Daoy (cell line): ENCODE measurements at regions not wholly inside any gene's neighbourhood (a gene's known extent, or its start where the extent isn't known, plus 50 kb on each side); places are given as distances from the start of the nearest gene placed in this dataset.

Experiments used
- DNase-seq: peaks from one replicate; pipeline ENCODE4 v3.0.0-alpha.2; 2015; ENCODE audit warnings: low read depth

DNA sequence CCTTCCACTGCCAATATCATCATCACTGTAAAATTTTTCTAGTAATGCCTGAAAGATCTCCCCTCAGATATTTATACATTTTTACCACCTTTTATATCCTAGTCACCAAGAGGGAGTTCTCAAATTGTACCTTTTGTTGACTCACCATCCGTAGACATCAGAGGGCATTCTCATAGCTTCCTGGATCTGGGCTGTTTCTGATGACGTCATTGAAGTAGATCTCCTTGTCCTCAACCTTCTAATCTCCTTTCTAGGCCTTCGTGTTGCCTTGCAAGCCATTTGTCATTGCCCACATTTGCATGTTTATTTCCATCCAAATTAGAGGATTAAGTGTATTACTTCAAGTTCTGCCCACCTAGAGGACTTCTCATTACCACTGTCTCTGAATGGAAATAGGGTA is 193.4 kb upstream of the NRXN1 start:
- no peak for DNase-seq

DNA sequence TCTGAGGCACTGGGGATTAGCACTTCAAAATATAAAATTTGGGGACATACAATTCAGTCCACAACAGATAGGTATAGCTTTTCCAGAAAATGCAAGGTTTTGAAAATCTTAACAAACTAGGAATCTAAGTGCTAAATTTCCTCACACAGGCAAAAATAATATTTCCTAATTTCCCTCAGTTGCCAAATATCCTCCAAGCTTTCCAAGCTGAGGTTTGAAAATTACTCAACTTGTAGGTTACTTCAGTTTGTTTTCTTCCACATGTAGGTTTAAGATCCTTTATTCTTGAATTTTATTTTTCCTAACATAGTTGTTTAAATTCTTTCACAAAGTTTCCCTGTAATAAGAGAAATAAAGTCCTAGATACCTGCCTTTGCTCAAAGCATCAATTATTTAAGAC is 192.9 kb upstream of the NRXN1 start:
- no peak for DNase-seq

DNA sequence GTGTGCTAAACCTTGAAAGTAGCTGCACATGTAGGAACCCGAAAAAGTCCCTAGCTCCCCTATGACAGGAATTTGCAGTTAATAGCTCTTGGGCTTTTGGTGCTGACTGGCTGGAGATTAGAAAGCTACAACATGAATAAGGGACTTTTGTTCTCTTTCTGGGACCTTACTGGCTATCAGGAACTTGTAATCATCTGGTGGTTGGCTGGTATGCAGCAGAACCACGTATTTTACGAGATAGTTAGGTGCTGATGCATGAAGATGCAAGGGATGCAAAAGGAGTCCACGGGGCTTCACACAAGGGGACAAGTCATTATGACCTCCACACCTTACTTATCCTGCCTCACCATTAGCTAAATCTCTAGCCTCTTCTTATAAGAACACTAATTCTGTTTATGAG is 190.2 kb upstream of the NRXN1 start:
- no peak for DNase-seq

DNA sequence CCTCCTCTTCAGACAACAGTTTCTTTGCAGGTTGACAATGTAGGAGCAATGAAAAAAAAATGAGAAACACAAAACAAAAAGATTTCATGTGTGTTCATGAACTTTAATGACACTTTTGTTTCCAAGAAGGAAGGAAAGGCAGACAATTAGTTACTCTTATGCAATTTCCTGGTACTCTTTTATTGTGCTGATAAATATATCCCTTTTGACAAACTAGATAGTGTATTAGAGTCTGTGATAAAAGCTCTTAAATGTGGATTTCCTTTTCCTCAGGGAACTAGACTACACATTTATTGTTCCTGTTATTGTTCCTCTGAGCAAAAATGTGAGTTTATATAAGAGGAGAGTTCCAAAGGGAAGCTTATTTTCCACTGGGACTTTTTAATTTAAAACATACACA is 188.7 kb upstream of the NRXN1 start:
- DNase-seq = no peak

DNA sequence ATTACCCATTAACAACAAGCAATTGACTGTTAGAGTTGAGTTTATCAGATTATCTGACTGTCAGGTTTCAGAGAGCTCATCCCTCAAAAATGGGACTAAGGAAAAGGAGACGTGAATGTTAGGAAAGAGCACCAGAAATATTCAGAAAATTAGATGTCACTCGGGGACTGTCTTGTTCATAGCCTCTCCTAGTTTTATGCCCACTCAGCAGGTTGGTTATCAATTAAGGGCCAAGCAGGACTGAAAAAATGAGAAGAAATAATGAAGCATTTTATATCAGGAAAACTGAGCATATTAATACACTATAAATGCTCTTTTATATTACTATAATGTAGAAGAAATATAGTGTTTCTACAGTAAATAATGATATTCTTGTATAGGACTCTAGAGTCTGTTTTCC is 188.1 kb upstream of the NRXN1 start:
- DNase-seq = no peak

DNA sequence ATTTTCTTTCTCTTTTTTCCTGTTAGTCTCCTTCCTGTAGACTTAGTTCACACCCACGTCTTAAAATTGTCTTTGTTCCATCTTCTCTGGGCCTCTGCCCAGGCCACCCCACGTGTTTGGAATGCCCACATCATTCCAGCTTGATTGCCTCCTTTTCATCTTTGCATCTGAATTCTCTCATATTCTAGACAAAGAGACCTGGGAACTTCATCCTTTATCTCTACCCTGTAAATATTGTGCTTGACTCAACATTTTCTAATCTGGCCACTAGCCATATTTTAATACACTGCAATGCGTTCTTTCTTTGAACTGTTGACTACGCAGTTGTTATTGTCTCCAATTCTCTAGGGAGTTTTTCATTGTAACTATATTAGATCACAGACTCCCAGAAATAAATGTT is 187.5 kb upstream of the NRXN1 start:
- DNase-seq = no peak

DNA sequence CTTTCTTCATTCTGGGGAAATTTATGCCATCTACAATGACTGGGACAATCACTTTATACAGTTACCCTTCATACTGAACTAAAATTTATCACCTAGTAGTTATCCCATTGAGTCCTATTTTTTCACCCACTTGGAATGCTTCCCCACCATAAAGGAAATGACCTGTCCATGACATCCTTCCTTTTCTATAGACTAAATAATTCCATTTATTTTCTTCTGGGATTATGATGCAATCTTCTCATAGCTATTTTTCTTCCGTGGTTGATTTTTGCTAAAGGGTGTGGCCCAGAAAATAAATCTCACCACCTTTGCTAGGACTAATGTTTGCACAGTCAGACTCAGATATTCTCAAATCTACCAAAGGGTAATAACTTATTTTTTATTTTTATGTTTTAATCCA is 186.1 kb upstream of the NRXN1 start:
- no peak for DNase-seq

DNA sequence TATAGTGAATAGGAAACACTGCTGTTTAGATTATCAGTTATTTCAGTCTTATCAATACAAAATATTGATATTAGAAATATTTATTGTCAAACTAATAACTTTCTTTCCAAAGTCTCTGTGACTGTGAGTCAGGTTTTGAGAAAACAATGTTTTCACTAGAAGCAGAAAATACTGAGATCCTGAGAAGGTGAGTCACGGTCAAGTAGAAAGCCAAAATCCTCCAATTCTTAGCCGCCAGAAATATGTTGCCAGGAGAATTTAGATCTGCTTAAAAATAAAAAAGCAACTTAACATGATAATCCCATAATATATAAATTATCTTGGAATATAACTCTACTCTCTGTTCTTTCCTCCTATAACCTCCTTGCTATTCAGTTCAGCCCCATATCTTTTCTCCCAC is 181.9 kb upstream of the NRXN1 start:
- DNase-seq = no peak

DNA sequence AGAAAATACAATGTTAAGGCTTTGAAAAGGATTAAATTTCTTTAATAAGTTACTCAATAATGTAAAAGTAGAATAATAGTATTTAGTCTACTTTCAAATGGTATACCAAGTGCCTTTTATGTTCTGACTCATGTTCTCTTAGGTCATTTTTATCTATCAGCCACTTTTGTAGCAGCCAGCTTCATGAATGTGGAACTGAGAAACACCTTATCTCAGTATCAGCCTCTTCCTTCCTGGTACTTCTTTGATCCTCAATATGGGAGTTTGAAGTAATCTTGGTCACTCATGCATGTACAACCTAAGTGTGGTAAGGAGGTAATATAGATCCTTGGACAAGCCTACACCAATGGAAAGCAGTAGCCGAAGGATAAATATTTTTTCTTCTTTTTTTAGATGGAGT is 180.4 kb upstream of the NRXN1 start:
- no peak for DNase-seq

DNA sequence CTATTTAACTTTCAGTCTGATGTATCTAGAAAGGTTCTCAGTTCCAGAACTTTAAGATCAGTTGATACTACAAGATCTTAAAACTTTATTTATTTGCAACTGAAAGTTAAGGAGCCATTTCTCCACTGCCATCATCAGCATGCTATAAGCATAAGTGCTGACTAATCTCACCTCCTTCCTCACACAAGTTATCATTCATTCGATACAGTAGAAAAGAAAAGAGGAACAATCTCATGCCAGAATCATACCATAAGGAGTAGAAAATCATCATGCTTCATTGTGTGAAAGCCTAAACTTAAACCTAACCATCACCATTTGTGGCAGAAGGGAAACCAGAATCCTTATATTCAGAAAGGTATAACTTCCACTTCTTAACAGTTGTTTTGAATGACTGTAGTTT is 176.6 kb upstream of the NRXN1 start:
- no peak for DNase-seq

DNA sequence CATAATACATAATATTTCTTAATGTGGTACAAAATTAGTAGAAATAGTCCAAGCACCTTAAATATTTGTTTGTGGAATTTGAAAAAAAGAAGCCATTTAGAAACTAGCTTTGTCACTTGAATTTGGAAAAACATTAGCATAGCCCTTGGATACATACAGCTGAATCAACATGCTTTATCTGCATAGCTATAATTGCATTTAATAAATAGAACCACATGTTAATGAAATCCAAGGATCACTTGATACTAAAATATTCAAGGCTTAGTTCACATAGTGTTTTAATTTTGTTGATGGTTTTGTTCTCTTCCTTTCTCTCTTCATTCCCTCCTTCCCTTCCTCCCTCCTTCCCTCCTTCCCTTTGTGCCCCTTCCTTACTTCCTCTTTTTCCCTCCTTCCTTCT is 169.4 kb upstream of the NRXN1 start:
- DNase-seq = no peak

DNA sequence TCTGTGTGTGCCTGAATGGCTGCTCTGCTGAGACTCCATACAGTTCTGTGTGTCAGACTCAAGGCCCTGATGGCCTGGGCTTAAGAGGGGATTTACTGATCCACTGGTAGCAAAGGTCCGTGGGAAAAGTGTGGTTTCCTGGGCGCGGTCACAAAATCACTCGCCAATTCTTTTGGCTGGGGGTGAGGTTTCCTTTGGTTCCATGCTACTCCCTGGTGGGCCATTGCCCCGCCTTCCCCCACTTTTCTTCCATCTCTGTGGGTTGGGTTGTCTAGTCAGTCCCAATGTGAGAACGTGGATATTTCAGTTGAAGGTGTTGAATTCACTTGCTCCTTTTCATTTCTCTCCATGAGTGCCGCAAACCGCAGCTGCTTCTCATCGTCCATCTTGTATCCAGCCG is 162.7 kb upstream of the NRXN1 start:
- no peak for DNase-seq

DNA sequence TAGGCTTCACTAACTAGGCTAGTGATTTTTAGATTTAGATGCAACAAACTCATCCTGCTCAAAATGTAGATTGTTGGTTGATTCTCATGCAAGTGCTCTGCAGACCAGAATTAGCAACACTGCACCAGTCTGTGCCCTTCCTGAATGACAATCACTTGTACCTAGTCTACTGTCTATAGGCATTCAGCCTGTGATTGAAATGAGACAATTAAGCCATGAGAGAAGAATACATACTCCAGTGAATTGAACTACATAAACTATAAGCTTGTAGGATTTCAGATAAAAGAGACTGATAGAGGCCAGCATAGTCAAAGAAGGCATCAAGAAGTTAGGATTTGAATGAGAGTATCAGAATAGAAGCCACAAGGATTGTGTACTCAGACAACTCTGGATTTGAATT is 138.3 kb upstream of the NRXN1 start:
- DNase-seq = no peak

DNA sequence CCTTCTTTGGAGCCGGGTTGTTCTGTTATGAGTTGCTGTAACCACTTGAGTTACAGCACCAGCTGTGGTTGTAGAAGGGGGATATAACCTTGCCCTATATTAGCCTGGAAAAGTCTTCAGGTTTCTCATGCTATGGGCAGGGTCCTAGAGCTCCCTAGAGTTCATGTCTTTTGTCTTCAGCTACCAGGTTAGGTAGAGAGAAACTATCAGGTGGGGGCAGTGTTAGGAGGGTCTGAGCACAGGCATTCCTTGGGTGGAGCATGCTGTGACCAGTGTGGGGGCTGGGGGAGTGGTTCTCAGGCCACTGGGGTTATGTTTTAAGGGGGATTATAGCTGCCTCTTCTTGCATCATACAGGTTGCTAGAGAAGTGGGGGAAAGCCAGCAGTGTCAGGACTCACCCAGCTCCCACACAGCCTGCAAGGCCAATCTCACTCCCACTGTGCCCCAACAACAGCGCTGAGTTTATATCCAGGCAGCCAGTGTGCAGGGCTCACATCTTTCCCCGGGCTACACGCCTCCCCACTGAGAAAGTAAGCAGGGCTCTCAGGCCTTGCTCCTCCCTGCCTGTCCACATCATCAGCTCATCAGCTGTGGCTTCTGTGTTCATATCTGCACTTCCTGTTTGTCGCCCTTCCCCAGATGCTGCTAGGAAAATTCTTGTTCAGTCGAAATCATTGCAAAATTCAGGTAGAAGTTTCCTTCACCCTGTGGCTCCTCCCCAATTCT is 133.8 kb upstream of the NRXN1 start:
- DNase-seq = no peak

DNA sequence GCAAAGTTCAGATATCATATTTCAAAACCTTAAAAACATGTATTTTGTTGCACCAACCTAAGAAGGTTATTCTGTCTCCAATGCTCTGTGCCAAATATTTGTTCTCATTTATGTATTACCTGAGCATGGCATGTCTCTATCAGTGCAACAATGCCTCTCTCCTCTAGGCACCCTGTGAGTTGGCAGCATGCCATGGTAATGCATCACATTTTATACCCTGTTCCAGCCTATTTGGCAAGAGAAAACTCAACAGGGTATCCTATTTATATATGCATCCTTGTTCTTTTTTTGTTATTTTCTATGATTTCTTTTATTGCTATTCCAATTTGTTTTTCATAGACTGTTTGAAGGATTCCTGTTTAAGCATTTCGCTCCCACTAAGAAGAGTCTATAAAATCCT is 126.3 kb upstream of the NRXN1 start:
- no peak for DNase-seq

DNA sequence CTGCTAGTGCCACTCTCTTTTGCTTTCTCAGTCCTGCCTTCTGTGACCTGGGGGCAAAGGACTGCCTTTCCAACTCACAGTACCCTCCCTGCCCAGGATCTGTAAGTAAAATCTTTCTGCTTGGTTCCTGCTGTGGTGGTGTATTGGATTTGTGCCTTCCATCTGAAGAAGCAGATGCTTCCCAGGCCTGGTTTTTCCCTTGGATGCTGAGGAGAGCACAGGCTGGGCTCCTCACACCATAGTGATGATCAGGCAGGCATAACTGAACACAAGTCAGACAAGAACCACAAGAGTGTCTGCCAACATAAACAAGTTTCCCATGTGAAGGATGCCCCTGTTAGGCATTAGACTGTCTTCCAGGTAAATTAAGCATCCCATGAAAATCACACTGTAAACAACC is 121.3 kb upstream of the NRXN1 start:
- DNase-seq = no peak

DNA sequence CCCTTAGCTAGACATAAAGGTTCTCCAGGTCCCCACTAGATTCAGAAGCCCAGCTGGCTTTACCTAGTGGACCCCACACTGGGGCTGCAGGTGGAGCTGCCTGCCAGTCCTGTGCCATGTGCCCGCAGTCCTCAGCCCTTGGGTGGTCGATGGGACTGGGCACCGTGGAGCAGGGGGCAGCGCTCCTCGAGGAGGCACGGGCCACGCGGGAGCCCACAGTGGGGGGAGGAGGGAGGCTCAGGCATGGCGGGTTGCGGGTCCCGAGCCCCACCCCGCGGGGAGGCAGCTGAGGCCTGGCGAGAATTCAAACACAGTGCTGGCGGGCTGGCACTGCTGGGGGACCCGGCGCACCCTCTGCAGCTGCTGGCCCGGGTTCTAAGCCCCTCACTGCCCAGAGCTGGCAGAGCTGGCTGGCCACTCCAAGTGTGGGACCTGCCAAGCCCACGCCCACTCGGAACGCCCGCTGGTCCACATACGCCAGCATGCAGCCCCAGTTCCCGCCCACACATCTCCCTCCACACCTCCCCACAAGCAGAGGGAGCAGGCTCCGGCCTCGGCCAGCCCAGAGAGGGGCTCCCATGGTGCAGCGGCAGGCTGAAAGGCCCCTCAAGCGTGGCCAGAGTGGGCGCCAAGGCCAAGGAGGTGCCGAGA is 119.7 kb upstream of the NRXN1 start:
- no peak for DNase-seq

DNA sequence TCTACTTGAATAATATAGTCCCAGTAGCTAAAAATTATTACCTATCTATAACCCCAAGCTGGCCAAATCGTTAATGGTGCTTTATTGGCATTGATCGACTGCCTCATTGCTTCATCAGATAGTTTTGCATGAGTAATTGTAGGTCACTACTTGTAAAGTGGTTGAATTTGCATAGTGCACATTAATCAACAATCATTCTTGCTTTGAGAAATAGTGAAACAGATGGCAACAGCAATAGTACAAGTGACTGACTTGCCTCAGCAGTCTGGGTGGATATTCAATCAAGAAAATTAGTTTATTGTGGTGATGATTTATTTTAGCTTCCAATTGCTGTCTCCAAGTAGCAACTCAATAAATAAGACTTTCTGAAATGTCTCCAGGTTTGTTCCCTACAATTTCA is 117.8 kb upstream of the NRXN1 start:
- no peak for DNase-seq

DNA sequence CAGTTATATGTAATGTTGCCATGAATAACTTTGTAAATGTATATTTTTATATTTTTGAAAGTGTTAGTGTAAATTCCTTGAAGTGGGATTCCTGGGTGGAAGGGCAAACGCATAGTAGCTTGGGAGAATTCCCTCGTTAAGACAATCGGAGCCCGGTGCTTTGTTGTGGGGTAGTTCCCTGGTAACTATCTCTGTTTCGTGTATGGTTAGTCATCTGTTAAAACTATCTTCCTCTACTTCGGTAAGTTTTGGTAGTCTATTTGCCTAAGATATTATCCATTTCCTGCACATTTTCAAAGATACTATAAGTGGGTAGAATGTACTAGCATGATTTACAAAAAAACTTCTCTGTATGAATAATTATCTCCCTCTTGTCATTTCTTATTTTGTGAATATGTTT is 113.8 kb upstream of the NRXN1 start:
- DNase-seq = no peak

DNA sequence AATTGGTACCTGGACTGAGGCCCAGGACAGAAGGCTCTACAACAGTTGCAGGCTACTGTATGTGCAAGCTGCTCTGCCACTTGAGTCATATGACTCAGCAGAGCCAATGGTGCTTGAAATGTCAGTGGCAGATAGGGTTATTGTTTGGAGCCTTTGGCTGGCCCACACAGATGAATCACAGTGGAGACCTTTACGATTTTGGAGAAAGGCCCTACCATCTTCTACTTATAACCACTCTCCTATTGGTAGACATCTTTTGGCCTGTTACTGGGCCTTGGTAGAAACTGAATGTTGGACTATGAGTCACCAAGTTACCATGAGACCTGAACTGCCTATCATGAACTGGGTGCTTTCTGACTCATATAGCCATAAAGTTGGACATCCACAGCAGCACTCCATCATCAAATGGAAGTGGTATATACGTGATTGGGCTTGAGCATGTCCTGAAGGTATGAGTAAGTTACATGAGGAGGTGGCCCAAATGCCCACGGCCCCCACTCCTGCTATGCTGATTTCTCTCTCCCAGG is 88.9 kb upstream of the NRXN1 start:
- DNase-seq = no peak

DNA sequence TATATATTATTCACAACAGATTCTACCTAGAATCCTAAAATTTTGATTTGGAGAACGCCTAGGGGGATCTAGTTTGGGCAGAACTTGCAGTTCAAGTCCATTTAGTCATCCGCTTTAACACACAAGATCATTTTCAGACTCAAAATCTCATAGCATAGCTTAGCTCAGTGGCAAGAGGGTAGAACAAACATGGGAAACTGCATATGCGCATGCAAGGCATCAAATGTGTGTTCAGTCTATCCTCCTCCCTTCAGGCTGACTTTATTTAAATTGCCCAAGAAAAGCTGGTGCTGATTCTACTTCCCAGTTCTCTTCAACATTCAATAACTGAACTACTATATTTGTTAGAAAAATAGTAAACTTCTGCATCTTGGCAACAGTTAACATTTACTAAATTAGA is 79.6 kb upstream of the NRXN1 start:
- DNase-seq = no peak

DNA sequence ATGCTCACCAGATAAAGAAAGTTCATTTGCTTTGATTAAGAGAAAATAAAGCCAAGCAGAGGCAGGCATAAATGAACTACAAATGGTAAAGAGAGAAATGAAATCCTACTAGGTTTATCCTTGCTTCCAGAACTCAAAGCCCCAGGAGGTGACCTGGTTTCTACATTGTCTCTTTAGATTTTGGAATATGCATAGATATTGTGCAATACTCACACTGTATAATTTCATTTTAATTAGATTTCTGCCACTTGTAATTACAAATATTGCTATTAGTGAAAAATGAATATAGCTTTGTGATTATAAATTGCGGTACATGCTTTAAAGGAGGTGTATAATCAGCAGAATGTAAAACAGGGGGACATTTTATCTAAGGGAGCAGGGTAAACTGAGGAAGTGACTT is 76.9 kb upstream of the NRXN1 start:
- no peak for DNase-seq

DNA sequence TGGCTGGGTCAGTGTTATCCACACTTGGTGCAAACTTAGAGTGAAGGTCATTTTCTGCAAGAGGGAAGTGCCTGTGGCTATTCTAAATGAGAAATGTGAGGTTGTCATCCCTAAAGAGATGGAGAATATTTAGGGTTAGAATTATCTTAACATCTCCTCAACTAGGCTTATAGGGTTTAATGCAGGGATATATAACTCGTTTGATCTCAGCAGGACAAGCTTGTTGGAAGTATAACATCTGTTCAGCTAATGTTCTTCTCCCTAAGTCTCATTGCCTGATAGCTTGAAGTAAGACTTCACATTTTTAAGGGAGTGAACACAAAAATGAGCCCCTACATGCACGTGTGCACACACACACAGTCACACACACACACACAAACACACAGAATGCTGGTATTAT is 75.9 kb upstream of the NRXN1 start:
- no peak for DNase-seq

DNA sequence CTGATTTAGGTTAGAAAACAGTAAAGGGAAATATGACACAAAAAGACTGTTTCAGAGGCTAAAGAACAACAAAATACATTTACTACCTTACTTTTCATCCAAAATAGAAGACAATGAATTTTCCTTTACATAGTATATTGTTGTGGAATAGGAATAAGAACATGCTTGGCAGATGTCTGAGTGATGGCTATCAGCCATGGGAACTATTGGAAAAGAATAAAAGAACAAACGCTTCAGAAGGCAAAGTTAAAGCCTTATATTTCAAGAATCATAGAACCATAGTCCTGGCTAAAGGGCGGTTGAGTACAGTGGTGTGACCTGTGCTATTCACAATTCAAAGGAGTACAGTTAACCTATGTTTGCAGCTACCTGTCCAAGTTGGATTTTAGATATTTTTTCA is 73.9 kb upstream of the NRXN1 start:
- no peak for DNase-seq
